Stimulated activated CD4-positive, alpha-beta T cell treated with anti-CD3 and anti-CD28 coated beads, TNF-alpha, amount 100 ng/mL, for 24 hours (primary cell): ENCODE measurements at regions not wholly inside any gene's neighbourhood (a gene's known extent, or its start where the extent isn't known, plus 50 kb on each side); places are given as distances from the start of the nearest gene placed in this dataset.

Experiments
- DNase-seq, 3 experiments: peaks; one replicate each; pipeline ENCODE4 v3.0.0-alpha.2; 2020; ENCODE audit warnings: low read depth in 3 of 3

- DNase-seq = no peak
Observed at GRCh38 chr3:31004025-31004678, 109.7 kb upstream of the GADL1 start.

GRCh38 chr3:31008994-31009393 lies 114.5 kb upstream of the GADL1 start:
- DNase-seq = no peak

GRCh38 chr3:31009881-31010280 lies 115.4 kb upstream of the GADL1 start:
- DNase-seq = no peak

GRCh38 chr3:31010491-31010890 lies 116.0 kb upstream of the GADL1 start:
- DNase-seq = no peak

- no peak for DNase-seq
Observed at GRCh38 chr3:31011380-31011779, 116.9 kb upstream of the GADL1 start.

- no peak for DNase-seq
Observed at GRCh38 chr3:31013090-31013489, 118.6 kb upstream of the GADL1 start.

- no peak for DNase-seq
Observed at GRCh38 chr3:31013843-31014242, 119.4 kb upstream of the GADL1 start.

- no peak for DNase-seq
Observed at GRCh38 chr3:31014317-31015040, 120.0 kb upstream of the GADL1 start.

- no peak for DNase-seq
Observed at GRCh38 chr3:31016196-31016595, 121.7 kb upstream of the GADL1 start.

- no peak for DNase-seq
Observed at GRCh38 chr3:31022716-31023115, 128.3 kb upstream of the GADL1 start.

GRCh38 chr3:31025541-31025940 lies 131.1 kb upstream of the GADL1 start:
- DNase-seq = no peak

- DNase-seq = no peak
Observed at GRCh38 chr3:31027191-31027761, 132.8 kb upstream of the GADL1 start.

GRCh38 chr3:31027914-31028313 lies 133.5 kb upstream of the GADL1 start:
- no peak for DNase-seq

- DNase-seq = no peak
Observed at GRCh38 chr3:31028766-31029165, 134.3 kb upstream of the GADL1 start.

- no peak for DNase-seq
Observed at GRCh38 chr3:31029706-31030105, 135.2 kb upstream of the GADL1 start.

GRCh38 chr3:31035681-31036080 lies 141.2 kb upstream of the GADL1 start:
- no peak for DNase-seq

GRCh38 chr3:31038086-31038739 lies 143.8 kb upstream of the GADL1 start:
- no peak for DNase-seq

- DNase-seq = no peak
Observed at GRCh38 chr3:31039145-31039544, 144.7 kb upstream of the GADL1 start.

- DNase-seq = no peak
Observed at GRCh38 chr3:31041161-31041978, 146.9 kb upstream of the GADL1 start.

- no peak for DNase-seq
Observed at GRCh38 chr3:31043184-31043819, 148.8 kb upstream of the GADL1 start.

- no peak for DNase-seq
Observed at GRCh38 chr3:31047673-31048072, 153.2 kb upstream of the GADL1 start.
